CD4-positive, alpha-beta T cell (primary cell): ENCODE measurements at regions not wholly inside any gene's neighbourhood (a gene's known extent, or its start where the extent isn't known, plus 50 kb on each side); places are given as distances from the start of the nearest gene placed in this dataset.

ENCODE experiments used
- ATAC-seq: fragments of 200-7000 bp; cut with Tn5 transposase; one replicate; pipeline ENCODE4 v1.10.0; 2022; ENCODE audit warnings: mild to moderate bottlenecking; ENCODE audit not compliant: poor library complexity
- CTCF ChIA-PET: fragments of 350-600 bp; sonication (Branson Sonifier 250); formaldehyde crosslinking; loops from one replicate; lab custom pipeline; 2021; ENCODE audit warnings: antibody characterized with exemption, inconsistent platforms; lab: Charles Lee
- POLR2A ChIA-PET: fragments of 350-600 bp; sonication (Branson Sonifier 250); formaldehyde crosslinking; loops from one replicate; lab custom pipeline; 2021; ENCODE audit warnings: antibody characterized with exemption, inconsistent platforms; lab: Charles Lee
- DNase-seq, 14 experiments: peaks; one replicate each; pipeline ENCODE4 v3.0.0-alpha.2; 2013 to 2020; ENCODE audit warnings: mixed read lengths in 2 of 14
- H3K27ac ChIP-seq, 2 donors: one replicate each; pipeline versions ENCODE4 v1.5.1 to v1.7.0; 2013; ENCODE audit warnings: low read length in 2 of 2, low read depth in 1 of 2, mild to moderate bottlenecking in 1 of 2
- H3K27me3 ChIP-seq, 2 experiments: 1 replicate in 1 of 2; 2 replicates in 1 of 2; pipeline versions ENCODE4 v1.6.1 to v1.7.0; 2013; ENCODE audit warnings: low read length in 2 of 2, control low read depth in 1 of 2, mild to moderate bottlenecking in 1 of 2, moderate library complexity in 1 of 2; ENCODE audit not compliant: insufficient read depth in 2 of 2, control insufficient read depth in 1 of 2
- H3K36me3 ChIP-seq: one replicate; pipeline ENCODE4 v1.6.1; 2013; ENCODE audit warnings: low read length, control low read depth; ENCODE audit not compliant: insufficient read depth
- H3K4me1 ChIP-seq: one replicate; pipeline ENCODE4 v1.6.1; 2013; ENCODE audit warnings: low read length, control low read depth; ENCODE audit not compliant: insufficient read depth
- H3K4me3 ChIP-seq: one replicate; pipeline ENCODE4 v1.5.1; 2013; ENCODE audit warnings: mild to moderate bottlenecking, low read length, moderate library complexity
- H3K9me3 ChIP-seq, 2 experiments: 1 replicate in 1 of 2; 2 replicates in 1 of 2; pipeline versions ENCODE4 v1.6.1 to v1.7.0; 2013; ENCODE audit warnings: low read length in 2 of 2, mild to moderate bottlenecking in 2 of 2, control low read depth in 1 of 2, moderate library complexity in 1 of 2; ENCODE audit not compliant: control insufficient read depth in 1 of 2, insufficient read depth in 1 of 2
- H3K27ac Mint-ChIP-seq: one replicate; pipeline ENCODE4 v1.8.0; 2020; ENCODE audit warnings: mixed read lengths
- H3K27me3 Mint-ChIP-seq: one replicate; pipeline ENCODE4 v1.8.0; 2021; ENCODE audit warnings: mixed read lengths
- H3K36me3 Mint-ChIP-seq: one replicate; pipeline ENCODE4 v1.8.0; 2021; ENCODE audit warnings: low read depth, mixed read lengths
- H3K4me1 Mint-ChIP-seq: one replicate; pipeline ENCODE4 v1.8.0; 2021; ENCODE audit warnings: low read depth, mixed read lengths
- H3K4me3 Mint-ChIP-seq: one replicate; pipeline ENCODE4 v1.8.0; 2020; ENCODE audit warnings: mild to moderate bottlenecking, mixed read lengths
- H3K9me3 Mint-ChIP-seq: one replicate; pipeline ENCODE4 v1.8.0; 2020; ENCODE audit warnings: mixed read lengths
- intact Hi-C, 2 experiments: fragments of 100-400 bp; cut with DNase I in 1 of 2; cut with micrococcal nuclease in 1 of 2; formaldehyde crosslinking; loops; one replicate each; pipeline versions ENCODE4 v1.15.1 to v1.9.0; 2023 to 2025; cut with DNase I, micrococcal nuclease
- TF ChIP-seq, protein P1 (sequence below): fragments of 200-600 bp; IDR thresholded peaks from one replicate; pipeline ENCODE4 v1.8.0; 2022; ENCODE audit warnings: antibody characterized with exemption, mild to moderate bottlenecking

DNA sequence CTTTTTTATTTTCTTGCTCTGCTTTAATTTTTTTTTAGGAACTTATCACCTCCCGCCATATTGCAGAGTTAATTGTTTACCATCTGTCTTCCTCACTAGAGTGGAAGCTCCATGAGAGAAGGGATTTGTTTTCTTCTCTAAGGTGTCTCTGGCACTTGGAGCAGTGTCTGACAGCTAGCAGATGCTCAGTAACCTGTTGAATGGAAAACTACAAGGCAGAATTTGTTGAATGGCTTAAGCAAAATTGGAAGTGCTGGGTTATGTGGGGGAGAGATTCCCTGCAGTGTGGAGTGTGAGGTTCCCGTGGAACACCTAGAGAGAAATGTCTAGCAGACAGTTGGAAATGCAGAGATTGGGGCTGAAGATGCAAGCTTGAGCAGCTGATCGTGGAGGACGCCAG lies 59.5 kb upstream of the PARP1 start:
- no peak for ATAC-seq
- no peak overlapping the region for H3K4me3 Mint-ChIP-seq
- TF ChIP-seq, protein P1, sequence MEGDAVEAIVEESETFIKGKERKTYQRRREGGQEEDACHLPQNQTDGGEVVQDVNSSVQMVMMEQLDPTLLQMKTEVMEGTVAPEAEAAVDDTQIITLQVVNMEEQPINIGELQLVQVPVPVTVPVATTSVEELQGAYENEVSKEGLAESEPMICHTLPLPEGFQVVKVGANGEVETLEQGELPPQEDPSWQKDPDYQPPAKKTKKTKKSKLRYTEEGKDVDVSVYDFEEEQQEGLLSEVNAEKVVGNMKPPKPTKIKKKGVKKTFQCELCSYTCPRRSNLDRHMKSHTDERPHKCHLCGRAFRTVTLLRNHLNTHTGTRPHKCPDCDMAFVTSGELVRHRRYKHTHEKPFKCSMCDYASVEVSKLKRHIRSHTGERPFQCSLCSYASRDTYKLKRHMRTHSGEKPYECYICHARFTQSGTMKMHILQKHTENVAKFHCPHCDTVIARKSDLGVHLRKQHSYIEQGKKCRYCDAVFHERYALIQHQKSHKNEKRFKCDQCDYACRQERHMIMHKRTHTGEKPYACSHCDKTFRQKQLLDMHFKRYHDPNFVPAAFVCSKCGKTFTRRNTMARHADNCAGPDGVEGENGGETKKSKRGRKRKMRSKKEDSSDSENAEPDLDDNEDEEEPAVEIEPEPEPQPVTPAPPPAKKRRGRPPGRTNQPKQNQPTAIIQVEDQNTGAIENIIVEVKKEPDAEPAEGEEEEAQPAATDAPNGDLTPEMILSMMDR = no peak
- H3K27me3 Mint-ChIP-seq = peaks cover 13% of the 10 kb centered on the region
- H3K27ac ChIP-seq = no peak overlapping the region
- H3K4me1 Mint-ChIP-seq = no peaks in the 10 kb centered on the region
- peaks cover 4% of the 10 kb centered on the region for H3K9me3 Mint-ChIP-seq
- no peak overlapping the region for H3K27ac Mint-ChIP-seq
- no peaks in the 10 kb centered on the region for H3K4me1 ChIP-seq
- ChIA-PET POLR2A (no interaction called here), CTCF (no interaction called here)
- H3K9me3 ChIP-seq = peaks cover 0 to 6% of the 10 kb centered on the region in 2 experiments
- H3K4me3 ChIP-seq = no peak overlapping the region
- no peak for DNase-seq
- intact Hi-C loops = no loop called here
- no peaks in the 10 kb centered on the region for H3K36me3 Mint-ChIP-seq
- no peaks in the 10 kb centered on the region for H3K36me3 ChIP-seq
- H3K27me3 ChIP-seq = peaks cover 6 to 7% of the 10 kb centered on the region in 2 experiments

DNA sequence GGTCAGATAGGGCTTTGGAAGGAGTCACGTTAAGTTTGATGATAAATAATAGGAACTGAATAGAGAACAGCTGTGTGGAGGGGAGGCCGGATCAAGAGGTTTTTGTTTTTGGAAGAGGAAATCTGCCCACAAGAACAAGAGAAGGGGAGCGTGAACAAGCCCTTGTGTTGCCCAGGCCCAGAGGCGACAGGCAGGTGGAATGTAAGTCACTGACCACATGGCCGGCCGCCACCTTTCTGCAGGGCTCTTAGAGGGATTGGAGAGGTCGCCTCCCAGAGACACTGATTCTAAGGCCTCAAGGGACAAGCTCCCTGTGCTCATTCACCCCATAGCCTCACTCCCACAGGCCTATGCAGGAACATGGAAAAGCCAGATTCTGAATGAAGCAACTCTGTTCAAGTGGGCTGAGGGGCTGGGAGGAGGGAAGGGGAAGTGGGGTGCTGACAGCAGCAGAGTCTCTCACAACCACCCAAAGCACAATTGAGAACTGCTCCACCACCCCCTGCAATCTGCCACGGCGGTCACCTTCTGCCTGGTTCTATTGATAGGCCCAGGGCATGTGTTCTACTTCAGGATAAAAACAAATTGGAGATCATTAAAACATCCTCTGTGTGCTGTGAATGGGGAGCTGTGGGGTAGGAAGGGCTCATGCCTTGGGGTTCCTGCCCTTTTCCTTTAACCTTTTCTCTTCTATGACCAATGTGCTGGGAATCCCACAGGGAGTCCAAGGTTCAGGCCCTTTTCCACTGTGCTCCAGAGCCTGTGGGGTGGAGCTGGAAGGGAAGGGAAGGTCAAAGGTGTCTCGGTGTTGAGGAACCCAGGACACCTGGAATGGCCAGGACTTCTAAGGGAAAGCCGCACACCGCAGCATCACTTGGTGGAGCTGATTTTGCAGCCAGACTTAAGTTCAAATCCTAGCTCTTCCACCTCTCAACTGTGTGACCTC lies 63.3 kb upstream of the PARP1 start:
- CTCF ChIA-PET = no interaction called here
- no peak overlapping the region for H3K4me3 Mint-ChIP-seq
- H3K4me1 Mint-ChIP-seq = peaks cover 12% of the 10 kb centered on the region

DNA sequence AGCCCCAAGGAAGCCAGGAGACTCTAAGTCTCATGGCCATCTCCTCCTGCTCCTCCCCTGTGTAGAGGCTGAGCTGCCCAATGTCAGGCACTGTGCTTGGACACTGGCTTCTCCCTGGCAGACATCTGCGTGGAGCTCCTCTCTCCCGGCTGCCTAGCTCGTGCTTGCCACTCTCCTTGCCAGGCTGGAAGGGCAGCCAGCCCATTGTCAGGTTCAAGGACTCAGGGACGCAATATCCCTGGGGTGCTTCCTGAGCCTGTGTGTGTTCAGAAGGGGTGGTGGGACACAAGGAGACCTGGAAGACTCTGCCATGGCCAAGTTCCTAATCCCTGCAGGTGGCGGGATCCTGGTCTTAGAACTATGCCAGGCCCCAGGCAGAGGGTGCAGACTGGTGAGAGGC lies 65.4 kb upstream of the PARP1 start:
- ATAC-seq = no peak

More for the DNA sequence above, 63.3 kb upstream of the PARP1 start:
- H3K27me3 ChIP-seq = peaks cover 6 to 7% of the 10 kb centered on the region in 2 experiments
- POLR2A ChIA-PET = no interaction called here
- no peak for ATAC-seq
- Mint-ChIP-seq H3K36me3 (no peaks in the 10 kb centered on the region), H3K27ac (no peak overlapping the region), H3K27me3 (peaks cover 13% of the 10 kb centered on the region), H3K9me3 (no peaks in the 10 kb centered on the region)
- H3K4me1 ChIP-seq = no peaks in the 10 kb centered on the region
- H3K27ac ChIP-seq = no peak overlapping the region
- intact Hi-C loops = no loop called here
- no peaks in the 10 kb centered on the region for H3K36me3 ChIP-seq
- H3K4me3 ChIP-seq = no peak overlapping the region
- no peak for DNase-seq
- TF ChIP-seq, protein P1 = no peak
- H3K9me3 ChIP-seq = no peaks in the 10 kb centered on the region

More for the DNA sequence above, 65.4 kb upstream of the PARP1 start:
- Mint-ChIP-seq H3K27ac (no peak overlapping the region), H3K4me1 (peaks cover 12% of the 10 kb centered on the region), H3K27me3 (peaks cover 8% of the 10 kb centered on the region), H3K9me3 (no peaks in the 10 kb centered on the region), H3K4me3 (no peak overlapping the region), H3K36me3 (no peaks in the 10 kb centered on the region)
- H3K27ac ChIP-seq = no peak overlapping the region
- H3K27me3 ChIP-seq = peaks cover 0 to 6% of the 10 kb centered on the region in 2 experiments
- H3K9me3 ChIP-seq = no peaks in the 10 kb centered on the region
- no peaks in the 10 kb centered on the region for H3K36me3 ChIP-seq
- POLR2A ChIA-PET = no interaction called here
- H3K4me3 ChIP-seq = no peak overlapping the region
- CTCF ChIA-PET = no interaction called here
- intact Hi-C loops = no loop called here
- TF ChIP-seq, protein P1 = no peak
- DNase-seq = no peak
- H3K4me1 ChIP-seq = no peaks in the 10 kb centered on the region
